Uterus (tissue), 3 donors: ENCODE measurements at regions not wholly inside any gene's neighbourhood (a gene's known extent, or its start where the extent isn't known, plus 50 kb on each side); places are given as distances from the start of the nearest gene placed in this dataset.

Experiments used
- DNase-seq, 2 donors: peaks; one replicate each; pipeline ENCODE4 v3.0.0-alpha.2; 2019 to 2020
- H3K27ac ChIP-seq, 2 donors: fragments of 200-600 bp; sonication (generic); 1 replicate in 1 of 2; 2 replicates in 1 of 2; pipeline ENCODE4 v1.5.1; 2016 to 2018
- H3K27me3 ChIP-seq, 2 donors: fragments of 200-600 bp; sonication (generic); one replicate each; pipeline ENCODE4 v1.5.1; 2018 to 2019; ENCODE audit warnings: control low read depth in 1 of 2
- H3K36me3 ChIP-seq, 2 donors: fragments of 200-600 bp; sonication (generic); one replicate each; pipeline ENCODE4 v1.5.1; 2019; ENCODE audit warnings: control low read depth in 1 of 2
- H3K4me1 ChIP-seq, 2 donors: fragments of 200-600 bp; sonication (generic); one replicate each; pipeline ENCODE4 v1.5.1; 2018 to 2019; ENCODE audit warnings: control low read depth in 1 of 2
- H3K4me3 ChIP-seq, 2 donors: fragments of 200-600 bp; sonication (generic); 1 replicate in 1 of 2; 2 replicates in 1 of 2; pipeline ENCODE4 v1.5.1; 2018 to 2019; ENCODE audit warnings: mild to moderate bottlenecking in 1 of 2
- H3K9me3 ChIP-seq, 2 donors: fragments of 200-600 bp; sonication (generic); one replicate each; pipeline ENCODE4 v1.5.1; 2019; ENCODE audit warnings: control low read depth in 1 of 2
- POLR2A ChIP-seq, 2 donors: fragments of 450-650 bp; IDR thresholded peaks; one replicate each; pipeline ENCODE4 v1.6.1; 2016; ENCODE audit warnings: antibody characterized with exemption in 2 of 2, mild to moderate bottlenecking in 1 of 2, moderate library complexity in 1 of 2
- intact Hi-C: fragments of 100-400 bp; cut with DNase I; formaldehyde crosslinking; loops from one replicate; pipeline ENCODE4 v1.15.1; 2023; ENCODE audit warnings: low total_unique reads
- TF ChIP-seq, protein P1 (sequence below), 4 experiments: fragments of 200-600 bp in 2 of 4; fragments of 450-650 bp in 2 of 4; sonication (generic) in 2 of 4; IDR thresholded peaks; one replicate each; pipeline ENCODE4 v1.5.1; 2016 to 2019; ENCODE audit warnings: antibody characterized with exemption in 4 of 4, mild to moderate bottlenecking in 2 of 4, moderate library complexity in 1 of 4
- donor health status: DM: yes; HTN: yes; CAD: no.

DNA sequence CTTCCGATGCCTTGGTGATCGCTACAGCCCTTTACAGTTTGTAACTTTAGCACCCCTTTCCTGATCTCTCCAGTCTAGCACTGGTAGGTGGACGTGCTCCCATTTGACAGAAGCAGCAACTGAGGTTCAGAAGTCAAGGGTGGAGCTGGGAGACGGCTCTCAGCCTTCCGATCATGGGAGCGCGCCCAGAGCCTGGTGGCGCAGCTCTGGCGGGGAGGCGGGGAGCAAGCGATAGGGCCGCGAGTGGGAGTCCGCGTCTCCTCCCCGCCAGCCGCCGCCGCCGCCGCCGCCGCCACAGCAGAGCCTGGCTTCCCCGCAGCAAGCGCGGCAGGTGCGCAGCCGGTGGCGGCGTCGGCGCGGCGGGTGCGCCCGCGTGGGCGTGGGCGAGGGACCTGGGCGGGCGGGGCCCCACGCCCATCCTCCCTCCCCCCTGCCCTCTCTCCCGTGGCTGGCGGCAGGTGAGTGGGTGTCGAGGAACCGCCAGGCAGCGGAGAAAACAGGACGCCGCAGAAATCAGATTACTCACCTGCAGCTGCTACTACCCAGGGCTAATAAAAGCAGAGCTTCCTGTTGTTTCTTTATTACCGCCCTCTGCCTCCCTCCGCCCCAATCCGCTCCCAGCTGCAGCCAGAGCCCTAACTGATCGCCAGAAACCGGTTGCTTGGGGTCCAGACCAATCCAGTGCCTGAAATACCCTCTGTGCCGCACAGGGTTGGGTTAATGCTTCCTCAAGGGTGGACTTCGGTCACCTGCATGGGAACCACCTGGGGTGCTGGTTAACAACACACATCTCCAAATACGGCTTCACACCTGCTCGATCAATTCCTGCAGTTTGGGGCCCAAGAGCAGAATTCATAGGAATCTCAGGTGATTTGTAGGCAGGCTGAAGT lies 60.2 kb upstream of the ID3 start:
- DNase-seq = no peak
- Histone ChIP-seq H3K4me3 (no peak overlapping the region), H3K27me3 (no peaks in the 10 kb centered on the region), H3K27ac (no peak overlapping the region), H3K36me3 (no peaks in the 10 kb centered on the region), H3K4me1 (no peaks in the 10 kb centered on the region), H3K9me3 (no peaks in the 10 kb centered on the region)
- intact Hi-C loops = no loop called here
- TF ChIP-seq, protein P1, sequence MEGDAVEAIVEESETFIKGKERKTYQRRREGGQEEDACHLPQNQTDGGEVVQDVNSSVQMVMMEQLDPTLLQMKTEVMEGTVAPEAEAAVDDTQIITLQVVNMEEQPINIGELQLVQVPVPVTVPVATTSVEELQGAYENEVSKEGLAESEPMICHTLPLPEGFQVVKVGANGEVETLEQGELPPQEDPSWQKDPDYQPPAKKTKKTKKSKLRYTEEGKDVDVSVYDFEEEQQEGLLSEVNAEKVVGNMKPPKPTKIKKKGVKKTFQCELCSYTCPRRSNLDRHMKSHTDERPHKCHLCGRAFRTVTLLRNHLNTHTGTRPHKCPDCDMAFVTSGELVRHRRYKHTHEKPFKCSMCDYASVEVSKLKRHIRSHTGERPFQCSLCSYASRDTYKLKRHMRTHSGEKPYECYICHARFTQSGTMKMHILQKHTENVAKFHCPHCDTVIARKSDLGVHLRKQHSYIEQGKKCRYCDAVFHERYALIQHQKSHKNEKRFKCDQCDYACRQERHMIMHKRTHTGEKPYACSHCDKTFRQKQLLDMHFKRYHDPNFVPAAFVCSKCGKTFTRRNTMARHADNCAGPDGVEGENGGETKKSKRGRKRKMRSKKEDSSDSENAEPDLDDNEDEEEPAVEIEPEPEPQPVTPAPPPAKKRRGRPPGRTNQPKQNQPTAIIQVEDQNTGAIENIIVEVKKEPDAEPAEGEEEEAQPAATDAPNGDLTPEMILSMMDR (IDR thresholded peaks at IDR 0.05) = peak in 1 of 4 experiments; percentile 2
- TF ChIP-seq POLR2A (IDR thresholded peaks at IDR 0.05) = no peak

DNA sequence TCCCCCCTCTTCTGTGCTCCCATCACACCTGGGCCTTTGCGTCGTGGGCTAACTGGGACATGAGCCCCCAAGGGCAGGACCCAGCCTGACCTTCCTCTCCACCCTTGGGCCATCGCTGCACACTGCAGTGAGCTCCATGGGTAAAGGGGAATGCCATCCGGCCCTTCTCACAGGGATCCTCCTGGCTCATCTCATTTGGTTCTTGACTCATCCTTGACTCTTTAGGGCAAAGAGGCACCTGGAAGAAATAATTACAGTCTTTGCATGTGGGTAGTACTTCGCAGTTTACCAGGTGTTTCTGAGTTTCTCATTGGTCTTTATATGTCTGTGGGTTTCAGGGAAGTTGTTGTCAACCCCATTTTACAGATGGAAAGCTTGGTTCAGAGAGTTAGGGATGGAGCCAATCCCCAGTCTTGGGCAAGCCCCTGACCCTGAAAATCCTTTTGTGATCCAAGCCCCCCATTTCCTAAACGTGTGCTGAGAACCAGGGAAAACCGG lies 59.3 kb upstream of the ID3 start:
- DNase-seq = no peak
- intact Hi-C loops = no loop called here
- H3K27ac ChIP-seq = no peak overlapping the region
- no peak overlapping the region for H3K4me3 ChIP-seq
- H3K36me3 ChIP-seq = no peaks in the 10 kb centered on the region
- H3K9me3 ChIP-seq = no peaks in the 10 kb centered on the region
- H3K4me1 ChIP-seq = no peaks in the 10 kb centered on the region
- no peak for TF ChIP-seq POLR2A (IDR thresholded peaks at IDR 0.05)
- TF ChIP-seq, protein P1 (IDR thresholded peaks at IDR 0.05) = no peak
- no peaks in the 10 kb centered on the region for H3K27me3 ChIP-seq

DNA sequence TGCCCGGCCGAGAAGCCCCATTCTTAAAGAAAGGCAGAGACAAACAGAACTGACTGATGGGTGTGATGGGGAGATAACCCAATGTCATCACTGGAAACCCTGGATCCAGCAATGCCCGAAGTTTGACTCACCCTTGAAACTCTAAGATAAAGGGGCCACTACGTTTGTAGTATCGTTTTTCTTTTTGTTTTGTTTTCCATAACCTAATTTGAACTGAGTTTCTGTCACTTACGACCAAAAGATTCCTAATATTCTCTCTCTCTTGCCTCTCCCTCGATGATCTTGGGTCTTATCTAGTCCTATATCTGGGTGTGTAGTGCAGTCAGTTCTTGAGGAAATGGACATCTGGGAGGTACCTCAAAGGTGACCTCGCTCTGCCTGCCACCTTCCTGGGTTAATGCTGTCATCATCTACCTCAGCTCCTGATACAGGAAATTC lies 57.8 kb upstream of the ID3 start:
- no peaks in the 10 kb centered on the region for H3K36me3 ChIP-seq
- H3K4me1 ChIP-seq = no peaks in the 10 kb centered on the region
- H3K27me3 ChIP-seq = no peaks in the 10 kb centered on the region
- no peak overlapping the region for H3K27ac ChIP-seq
- TF ChIP-seq, protein P1 (IDR thresholded peaks at IDR 0.05) = no peak
- H3K9me3 ChIP-seq = no peaks in the 10 kb centered on the region
- intact Hi-C loops = no loop called here
- no peak for DNase-seq
- H3K4me3 ChIP-seq = no peak overlapping the region

DNA sequence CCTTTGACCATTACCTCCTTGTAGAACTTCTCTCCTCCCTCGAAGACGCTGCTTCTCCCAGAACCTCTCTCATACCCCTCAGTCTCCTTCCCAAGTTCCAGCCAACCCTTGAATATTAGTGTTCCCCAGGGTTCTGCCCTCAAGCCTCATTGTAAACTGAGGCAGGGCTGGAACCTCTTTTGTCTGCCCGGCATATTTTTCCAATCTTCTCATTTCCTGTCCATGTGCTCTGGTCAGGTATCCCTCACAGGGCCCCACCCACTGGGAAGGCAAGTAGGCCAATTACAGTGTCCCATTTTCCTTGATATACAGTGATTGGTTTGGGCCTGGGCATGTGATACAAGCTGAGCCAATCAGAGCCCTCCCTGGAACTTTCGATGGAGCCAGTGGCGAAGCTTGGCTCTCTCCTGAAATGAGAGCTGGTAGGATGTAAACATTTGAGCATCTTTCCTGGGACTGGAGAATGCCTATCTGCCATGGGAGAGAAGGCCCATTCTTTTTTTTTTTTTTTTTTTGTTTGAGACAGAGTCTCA lies 57.1 kb upstream of the ID3 start:
- H3K4me1 ChIP-seq = no peaks in the 10 kb centered on the region
- H3K27me3 ChIP-seq = no peaks in the 10 kb centered on the region
- no peak for DNase-seq
- H3K9me3 ChIP-seq = no peaks in the 10 kb centered on the region
- H3K4me3 ChIP-seq = no peak overlapping the region
- intact Hi-C loops = no loop called here
- no peak for TF ChIP-seq POLR2A (IDR thresholded peaks at IDR 0.05)
- TF ChIP-seq, protein P1 (IDR thresholded peaks at IDR 0.05) = no peak
- H3K27ac ChIP-seq = no peak overlapping the region
- no peaks in the 10 kb centered on the region for H3K36me3 ChIP-seq

DNA sequence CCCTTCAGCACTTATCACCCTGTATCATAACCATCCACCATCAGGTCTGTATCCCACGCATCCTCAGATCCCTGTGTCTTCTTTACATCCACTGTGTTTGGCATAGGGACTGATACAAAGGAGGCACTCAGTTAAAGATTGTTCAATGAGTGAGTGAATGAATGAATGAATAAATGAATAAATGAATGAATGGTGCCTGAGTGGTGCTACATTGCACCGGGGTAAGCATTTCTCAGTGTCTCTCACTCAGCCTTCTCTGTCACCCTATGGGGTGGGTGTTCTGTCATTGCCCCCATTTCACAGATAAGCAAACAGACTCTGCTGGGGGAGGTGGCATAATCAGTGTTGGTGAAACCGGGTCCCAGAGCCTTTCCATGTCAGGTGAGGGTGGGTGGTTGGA lies 56.6 kb upstream of the ID3 start:
- no peak overlapping the region for H3K4me3 ChIP-seq
- H3K36me3 ChIP-seq = no peaks in the 10 kb centered on the region
- H3K27me3 ChIP-seq = no peaks in the 10 kb centered on the region
- no peak overlapping the region for H3K27ac ChIP-seq
- intact Hi-C loops = no loop called here
- H3K4me1 ChIP-seq = no peaks in the 10 kb centered on the region
- DNase-seq = no peak
- TF ChIP-seq, protein P1 (IDR thresholded peaks at IDR 0.05) = no peak
- no peak for TF ChIP-seq POLR2A (IDR thresholded peaks at IDR 0.05)
- H3K9me3 ChIP-seq = no peaks in the 10 kb centered on the region
